NCI-H1105 treated with DMSO at 0.1 percent for 48 hours (cell line): ENCODE measurements at regions not wholly inside any gene's neighbourhood (a gene's known extent, or its start where the extent isn't known, plus 50 kb on each side); places are given as distances from the start of the nearest gene placed in this dataset.
A peak's percentile ranks its signal among the peaks of the same experiment; 100 is the strongest.

Source experiments
- DNase-seq: peaks from one replicate; lab custom pipeline; 2025; lab: John Stamatoyannopoulos, UW

GRCh38 chr3:189049458-189050236, 122.1 kb upstream of the TPRG1 start:
- no peak for DNase-seq

GRCh38 chr3:189053322-189053721, 118.4 kb upstream of the TPRG1 start:
- DNase-seq, result no peak

- DNase-seq, result no peak
These were observed 115.0 kb upstream of the TPRG1 start for GRCh38 chr3:189056646-189057335.

- no peak for DNase-seq
These were observed 114.4 kb upstream of the TPRG1 start for GRCh38 chr3:189057369-189057768.

GRCh38 chr3:189058071-189058470, 113.7 kb upstream of the TPRG1 start:
- no peak for DNase-seq

GRCh38 chr3:189070965-189071364, 100.8 kb upstream of the TPRG1 start:
- DNase-seq, result no peak

- peak; percentile 62 for DNase-seq
These were observed 100.3 kb upstream of the TPRG1 start for GRCh38 chr3:189071446-189071845.

- DNase-seq, result peak; percentile 19
These were observed 95.3 kb upstream of the TPRG1 start for GRCh38 chr3:189076449-189076848.

- DNase-seq, result no peak
These were observed 91.0 kb upstream of the TPRG1 start for GRCh38 chr3:189080745-189081144.

- no peak for DNase-seq
These were observed 88.9 kb upstream of the TPRG1 start for GRCh38 chr3:189082666-189083427.

- DNase-seq, result no peak
These were observed 87.2 kb upstream of the TPRG1 start for GRCh38 chr3:189084620-189085019.

- no peak for DNase-seq
These were observed 79.2 kb upstream of the TPRG1 start for GRCh38 chr3:189092547-189092946.

- peak; percentile 67 for DNase-seq
These were observed 77.2 kb upstream of the TPRG1 start for GRCh38 chr3:189094539-189094938.

- peak; percentile 74 for DNase-seq
These were observed 75.7 kb upstream of the TPRG1 start for GRCh38 chr3:189096092-189096491.

GRCh38 chr3:189099031-189099471, 72.7 kb upstream of the TPRG1 start:
- no peak for DNase-seq

GRCh38 chr3:189099505-189100290, 72.1 kb upstream of the TPRG1 start:
- no peak for DNase-seq

- no peak for DNase-seq
These were observed 70.9 kb upstream of the TPRG1 start for GRCh38 chr3:189100866-189101265.

- DNase-seq, result no peak
These were observed 70.2 kb upstream of the TPRG1 start for GRCh38 chr3:189101594-189101993.

- DNase-seq, result no peak
These were observed 68.6 kb upstream of the TPRG1 start for GRCh38 chr3:189103208-189103607.

GRCh38 chr3:189108067-189108466, 63.7 kb upstream of the TPRG1 start:
- peak; percentile 26 for DNase-seq

GRCh38 chr3:189108735-189109134, 63.0 kb upstream of the TPRG1 start:
- DNase-seq, result no peak

- DNase-seq, result no peak
These were observed 62.6 kb upstream of the TPRG1 start for GRCh38 chr3:189109145-189109544.
